ENCODE measurements at regions not wholly inside any gene's neighbourhood (a gene's known extent, or its start where the extent isn't known, plus 50 kb on each side); places are given as distances from the start of the nearest gene placed in this dataset.
"Not testable (repeated sequence)": the region's sequence is repeated elsewhere in the genome, so short reads cannot be mapped to it uniquely, and the experiment has no call there.

- no peak for DNase-seq
Observed at GRCh38 chr9:93810028-93810971, 144.9 kb downstream of the BARX1 start.

- DNase-seq, result no peak
Observed at GRCh38 chr9:93809204-93809940, 145.8 kb downstream of the BARX1 start.

DNA sequence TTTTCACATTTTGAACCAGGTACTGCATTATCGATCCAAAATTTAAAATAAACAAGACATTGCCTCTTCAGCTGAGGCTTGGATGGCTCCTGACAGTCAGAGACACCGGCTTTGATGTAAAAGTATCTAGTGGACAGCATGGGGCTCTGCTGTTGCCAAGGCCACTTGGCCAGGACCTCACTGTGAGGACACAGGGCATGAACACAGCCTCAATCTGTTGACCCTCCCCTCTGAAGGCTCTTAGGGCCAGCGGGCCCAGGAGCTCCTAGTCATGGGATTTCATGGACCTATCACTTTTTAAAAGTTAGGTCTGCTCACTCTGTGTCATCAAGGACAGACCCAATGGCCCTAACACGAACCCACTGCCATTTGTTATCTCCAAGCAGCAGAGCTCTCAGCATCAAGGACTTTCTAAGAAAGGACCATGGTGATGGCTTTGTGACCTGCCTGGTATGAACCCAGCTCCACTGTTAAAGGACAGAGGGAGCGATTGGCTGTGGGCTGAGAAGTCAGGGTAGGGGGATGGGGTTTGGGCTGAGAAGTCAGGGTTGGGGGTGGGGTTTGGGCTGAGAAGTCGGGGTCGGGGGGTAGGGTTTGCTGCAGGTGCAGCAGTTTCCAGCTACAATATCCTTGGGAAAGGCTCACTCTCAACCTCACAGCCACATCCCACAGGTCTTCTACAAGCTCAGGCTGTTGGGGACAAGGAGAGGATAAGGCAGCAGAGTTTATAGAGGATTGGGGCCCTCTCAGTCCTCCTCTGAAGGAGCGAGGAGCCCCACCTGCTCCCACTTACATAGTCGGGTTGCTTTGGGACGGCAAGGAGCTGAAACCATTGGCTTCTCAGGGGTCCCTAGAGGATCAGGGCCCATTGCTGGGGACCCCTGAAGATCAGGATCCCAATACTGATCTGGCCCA is 146.8 kb downstream of the BARX1 start:
- no peak for DNase-seq

DNA sequence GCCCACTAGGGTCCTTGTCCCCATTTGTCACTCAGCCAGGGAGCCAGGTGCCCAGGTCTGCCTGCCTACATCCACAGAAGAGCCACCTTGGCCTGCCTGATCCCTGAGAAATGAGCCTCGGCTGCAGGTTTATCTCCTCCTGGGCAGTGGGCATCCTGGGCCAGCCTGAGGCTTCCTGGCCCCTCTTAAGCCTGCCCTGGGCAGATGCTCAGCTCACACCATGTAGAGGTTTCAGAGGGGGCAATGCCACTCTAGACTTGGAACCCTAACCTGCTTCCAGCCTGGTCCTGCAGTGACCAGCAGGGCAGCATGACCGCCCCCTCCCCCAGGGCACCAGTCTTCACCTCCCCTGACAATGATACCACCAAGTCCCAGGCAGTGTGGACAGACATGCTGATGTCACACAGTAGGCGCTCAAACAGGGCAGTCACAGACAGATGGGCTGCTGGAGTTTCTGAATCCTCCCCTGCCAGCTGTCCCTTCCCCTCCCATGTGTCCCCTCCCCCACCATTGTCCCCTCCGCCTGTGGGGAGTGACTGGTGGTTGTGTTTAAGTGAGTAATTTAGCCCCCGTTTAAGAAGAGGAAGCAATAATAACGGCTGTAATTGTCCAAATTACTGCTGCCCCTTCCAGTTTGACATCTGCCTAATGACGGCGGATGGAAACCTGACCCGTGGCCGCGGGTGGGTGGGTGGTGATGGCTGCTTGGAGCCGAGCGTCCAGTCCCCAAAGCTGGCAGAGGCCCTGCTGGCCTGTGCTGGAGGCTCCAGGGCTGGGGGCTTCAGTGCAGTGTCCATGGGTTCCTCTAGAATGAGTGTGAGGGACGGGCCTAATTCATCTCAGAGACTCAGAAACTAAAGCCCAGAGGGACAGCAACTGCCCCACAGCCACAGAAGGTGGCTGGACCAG is 147.7 kb downstream of the BARX1 start:
- no peak for DNase-seq

DNA sequence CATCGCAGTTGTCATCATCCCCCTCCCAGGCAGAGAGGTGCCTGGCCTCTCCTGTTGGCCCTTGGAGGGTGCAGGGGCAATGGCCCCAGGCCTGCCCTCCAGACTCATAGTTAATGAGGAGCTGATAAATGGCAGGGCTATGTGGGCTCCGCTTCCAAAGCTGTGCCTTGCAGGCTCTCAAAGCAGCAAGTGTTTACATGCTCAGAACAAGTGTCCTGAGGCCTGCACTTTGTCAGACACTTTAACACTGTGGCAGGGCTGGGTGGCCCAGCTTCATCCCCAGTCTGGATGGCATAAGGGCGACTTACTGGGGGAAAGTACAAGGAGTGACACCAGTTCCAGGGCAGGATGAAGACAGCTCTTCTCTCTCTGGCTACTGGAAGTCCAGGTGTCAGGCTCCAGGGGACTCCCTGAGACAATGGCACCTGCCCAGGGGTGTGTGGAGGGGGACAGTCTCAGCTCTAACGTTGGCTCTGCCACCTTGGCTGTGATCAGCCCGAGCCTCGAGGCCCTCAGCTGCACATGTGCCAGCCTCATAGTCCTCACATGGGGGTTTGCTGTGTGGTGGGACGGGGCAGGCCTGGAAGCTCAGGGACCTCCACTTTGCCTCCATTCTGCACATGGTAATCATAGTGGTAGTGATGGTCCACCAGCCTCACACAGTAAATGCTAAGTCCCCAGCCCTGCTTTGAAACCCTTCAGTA is 153.4 kb downstream of the BARX1 start:
- no peak for DNase-seq

DNA sequence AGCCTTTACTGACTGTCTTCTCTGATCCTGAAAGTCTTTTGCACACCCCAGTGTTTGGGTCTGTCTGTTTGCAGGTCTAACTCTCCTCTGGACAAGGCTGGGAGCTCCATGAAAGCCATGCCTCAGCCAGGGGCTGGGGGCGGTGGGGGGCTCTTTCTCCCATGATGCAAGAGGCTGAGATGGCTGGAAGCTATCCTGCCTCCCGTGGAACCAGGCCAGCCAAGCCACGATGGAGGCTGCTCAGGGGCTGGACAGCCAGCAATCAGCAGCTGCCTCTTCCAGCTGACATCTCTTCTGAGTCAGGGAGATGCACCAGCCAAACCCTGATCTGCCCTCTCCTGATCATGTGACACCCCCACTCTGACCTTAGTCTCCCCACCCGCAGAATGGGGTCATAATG is 154.0 kb downstream of the BARX1 start:
- no peak for DNase-seq

- DNase-seq, result no peak
Observed at GRCh38 chr9:93792358-93792757, 162.8 kb downstream of the BARX1 start.

DNA sequence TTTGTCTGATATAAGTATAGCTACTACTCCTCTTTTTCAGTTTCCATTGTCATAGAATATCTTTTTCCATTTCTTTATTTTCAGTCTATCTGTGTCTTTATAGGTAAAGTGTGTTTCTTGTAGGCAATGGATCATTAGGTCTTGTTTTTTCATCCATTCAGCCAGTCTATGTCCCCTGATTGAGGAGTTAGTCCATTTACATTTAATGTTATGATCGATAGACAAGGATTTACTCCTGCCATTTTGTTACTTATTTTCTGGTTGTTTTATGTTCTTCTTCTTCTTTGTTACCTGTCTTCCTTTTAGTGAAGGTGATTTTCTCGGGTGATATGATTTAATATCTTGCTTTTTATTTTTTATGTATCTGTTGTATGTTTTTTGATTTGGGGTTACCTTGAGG is 169.0 kb downstream of the BARX1 start:
- DNase-seq, result no peak

DNA sequence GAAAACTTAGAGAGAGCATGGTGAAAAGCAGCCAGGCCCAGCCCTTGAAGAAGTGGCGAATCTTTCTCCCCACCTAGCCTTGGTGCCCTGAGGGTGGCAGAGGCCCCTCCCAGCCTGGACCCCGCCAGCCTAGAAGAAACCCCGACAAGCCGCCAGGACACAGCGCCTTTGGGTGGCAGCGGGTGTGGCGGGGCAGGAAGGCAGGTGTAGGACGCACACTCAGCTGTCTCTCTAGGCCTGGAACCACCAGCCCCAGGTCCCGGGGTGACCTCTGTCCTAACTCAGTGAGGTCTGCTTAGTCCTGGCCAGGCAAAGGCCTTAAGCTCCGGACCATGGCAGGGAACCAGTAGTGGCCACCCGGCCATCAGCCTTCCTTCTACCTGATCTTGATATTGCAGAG is 178.3 kb downstream of the BARX1 start:
- no peak for DNase-seq

DNA sequence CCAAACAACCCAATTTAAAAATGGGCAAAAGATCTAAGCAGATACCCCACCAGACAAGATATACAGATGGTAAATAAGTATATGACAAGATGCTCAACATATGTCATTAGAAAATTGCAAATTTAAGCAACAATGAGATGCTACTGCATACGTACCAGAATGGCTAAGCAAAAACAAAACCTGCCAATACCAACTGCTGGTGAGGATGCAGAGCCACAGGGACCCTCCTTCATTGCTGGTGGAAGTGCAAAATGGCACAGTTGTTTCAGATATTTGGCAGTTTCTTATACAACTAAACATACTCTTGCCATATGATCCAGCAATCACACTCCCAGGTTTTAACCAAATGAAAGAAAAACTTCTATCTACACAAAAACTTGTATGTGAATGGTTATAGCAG is 178.9 kb downstream of the BARX1 start:
- no peak for DNase-seq

DNA sequence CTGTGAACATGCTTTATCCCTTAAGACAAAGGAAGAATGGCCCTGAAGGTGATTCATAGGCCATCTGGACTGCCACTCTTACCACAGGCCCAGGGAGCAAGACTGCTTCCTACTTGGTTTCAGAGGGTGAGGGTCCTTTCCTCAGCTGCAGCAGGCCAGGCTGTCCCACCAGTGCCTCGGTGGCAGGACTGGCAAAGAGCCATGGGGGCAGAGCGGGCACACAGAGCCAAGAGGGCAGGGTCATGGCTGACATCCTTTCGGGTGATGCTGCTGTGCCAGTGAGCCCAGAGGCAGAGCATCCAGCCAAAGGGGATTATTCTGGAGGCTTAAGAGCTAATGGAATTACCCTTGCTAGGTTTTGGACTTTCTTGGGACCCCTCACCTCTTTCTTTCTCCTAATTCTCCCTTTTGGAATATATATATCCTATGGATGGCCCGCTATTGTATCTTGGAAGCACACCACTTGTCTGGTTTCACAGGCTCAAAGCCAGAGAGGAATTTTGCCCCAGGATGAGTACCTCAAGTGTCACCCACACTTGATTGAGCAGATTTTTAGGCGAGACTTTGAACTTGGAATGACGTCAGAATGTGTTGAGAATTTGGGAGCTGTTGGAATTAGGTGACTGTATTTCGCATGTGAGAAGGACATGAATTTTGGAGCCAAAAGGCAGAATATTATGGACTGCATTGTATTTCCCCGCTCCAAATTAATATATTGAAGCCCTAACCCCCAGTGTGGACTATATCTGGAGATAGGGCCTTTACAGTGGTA is 180.6 kb downstream of the BARX1 start:
- no peak for DNase-seq

DNA sequence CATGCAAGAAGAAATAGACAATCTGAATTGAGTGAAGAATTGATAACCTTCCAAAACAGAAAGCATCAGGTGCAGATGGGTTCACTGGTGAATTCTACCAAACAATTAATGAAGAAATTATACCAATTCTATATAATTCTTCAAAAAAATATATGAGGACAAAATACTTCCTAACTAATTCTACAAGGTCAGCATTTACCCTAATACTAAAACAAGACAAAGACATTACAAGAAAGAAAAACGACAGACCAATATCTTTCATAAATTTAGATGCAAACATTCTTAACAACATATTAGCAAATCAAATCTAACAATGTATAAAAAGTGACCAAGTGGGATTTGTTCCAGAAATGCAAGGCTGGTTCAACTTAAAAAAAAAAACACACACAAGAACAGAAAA is 183.9 kb downstream of the BARX1 start:
- DNase-seq, result no peak

- DNase-seq, result no peak
Observed at GRCh38 chr9:93761822-93762221, 185.4 kb downstream of the PHF2 start.

- no peak for DNase-seq
Observed at GRCh38 chr9:93750045-93750444, 173.7 kb downstream of the PHF2 start.

GRCh38 chr9:93748827-93749226 is 172.4 kb downstream of the PHF2 start:
- DNase-seq, result not testable (repeated sequence)

GRCh38 chr9:93731963-93732362 is 155.6 kb downstream of the PHF2 start:
- DNase-seq, result no peak

DNA sequence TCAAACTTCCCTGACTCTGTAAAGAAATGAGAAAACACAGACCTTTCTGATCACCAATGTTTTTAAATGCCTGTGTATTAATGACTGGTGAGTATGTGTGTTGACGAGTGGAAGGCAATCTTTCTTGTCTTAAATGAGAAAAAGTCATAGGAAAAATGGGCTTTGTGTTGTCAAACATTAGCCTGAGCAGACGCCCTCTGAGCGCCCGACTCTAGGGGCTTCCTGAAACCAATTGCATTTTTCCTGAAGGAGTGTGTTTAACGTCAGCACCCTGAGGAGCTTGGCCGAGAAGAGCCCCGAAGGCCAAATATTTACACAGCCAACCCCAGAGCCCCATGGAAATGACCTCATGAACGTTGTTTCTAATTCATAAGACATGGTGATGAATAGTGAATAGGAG is 154.3 kb downstream of the PHF2 start:
- no peak for DNase-seq

GRCh38 chr9:93730217-93730616 is 153.8 kb downstream of the PHF2 start:
- DNase-seq, result no peak

All from activated T-cell treated with anti-CD3 and anti-CD28 coated beads, Interleukin-2, amount 50 U/mL, for 48 hours (primary cell).